GM12874 (cell line): ENCODE measurements at regions not wholly inside any gene's neighbourhood (a gene's known extent, or its start where the extent isn't known, plus 50 kb on each side); places are given as distances from the start of the nearest gene placed in this dataset.

Experiments used
- TF ChIP-seq, protein P1 (sequence below): IDR thresholded peaks from 2 replicates; pipeline ENCODE4 v1.5.1; 2011; ENCODE audit warnings: low read depth, mild to moderate bottlenecking, control low read depth, low read length, moderate library complexity; ENCODE audit not compliant: insufficient read depth

DNA sequence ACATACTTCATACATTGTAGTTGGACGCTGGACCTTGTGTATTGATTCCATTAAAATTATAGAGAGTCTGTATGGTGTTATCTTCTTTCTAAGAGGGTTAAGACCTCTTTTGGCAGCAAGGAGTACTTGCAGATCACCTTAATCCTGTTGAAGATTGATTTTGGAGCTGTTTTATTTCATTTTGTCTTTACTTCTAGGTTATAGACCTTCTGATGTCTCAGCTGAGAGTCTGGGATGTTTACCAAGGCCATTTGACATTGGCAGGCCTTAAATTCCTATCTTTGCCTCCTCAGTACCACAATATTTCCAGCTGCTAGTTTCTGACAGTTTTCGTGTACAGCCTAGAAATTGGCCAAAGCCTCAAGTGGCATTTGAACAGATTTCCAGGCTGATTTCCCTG lies 338.0 kb downstream of the LMO4 start:
- TF ChIP-seq, protein P1, sequence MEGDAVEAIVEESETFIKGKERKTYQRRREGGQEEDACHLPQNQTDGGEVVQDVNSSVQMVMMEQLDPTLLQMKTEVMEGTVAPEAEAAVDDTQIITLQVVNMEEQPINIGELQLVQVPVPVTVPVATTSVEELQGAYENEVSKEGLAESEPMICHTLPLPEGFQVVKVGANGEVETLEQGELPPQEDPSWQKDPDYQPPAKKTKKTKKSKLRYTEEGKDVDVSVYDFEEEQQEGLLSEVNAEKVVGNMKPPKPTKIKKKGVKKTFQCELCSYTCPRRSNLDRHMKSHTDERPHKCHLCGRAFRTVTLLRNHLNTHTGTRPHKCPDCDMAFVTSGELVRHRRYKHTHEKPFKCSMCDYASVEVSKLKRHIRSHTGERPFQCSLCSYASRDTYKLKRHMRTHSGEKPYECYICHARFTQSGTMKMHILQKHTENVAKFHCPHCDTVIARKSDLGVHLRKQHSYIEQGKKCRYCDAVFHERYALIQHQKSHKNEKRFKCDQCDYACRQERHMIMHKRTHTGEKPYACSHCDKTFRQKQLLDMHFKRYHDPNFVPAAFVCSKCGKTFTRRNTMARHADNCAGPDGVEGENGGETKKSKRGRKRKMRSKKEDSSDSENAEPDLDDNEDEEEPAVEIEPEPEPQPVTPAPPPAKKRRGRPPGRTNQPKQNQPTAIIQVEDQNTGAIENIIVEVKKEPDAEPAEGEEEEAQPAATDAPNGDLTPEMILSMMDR = no peak

DNA sequence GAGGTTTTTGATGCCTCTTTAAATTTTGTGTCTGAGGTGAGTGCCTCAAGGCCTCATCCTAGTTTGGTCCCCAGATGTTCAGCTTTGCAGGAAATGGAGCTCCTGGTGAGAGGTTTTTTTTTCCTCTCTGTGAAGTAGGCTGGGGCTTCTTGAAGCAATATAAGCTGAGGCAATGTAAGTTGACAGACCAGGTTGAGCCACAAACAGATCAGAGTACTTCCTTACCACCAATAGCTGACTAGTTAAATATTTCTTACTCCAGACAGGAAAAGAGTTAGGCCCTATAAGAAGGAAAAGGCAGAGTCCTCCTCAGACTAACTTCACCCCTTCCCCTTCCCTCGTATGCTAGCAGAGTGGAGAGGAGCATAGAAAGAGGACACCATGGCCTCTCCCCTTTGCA lies 341.0 kb downstream of the LMO4 start:
- TF ChIP-seq, protein P1 = no peak

DNA sequence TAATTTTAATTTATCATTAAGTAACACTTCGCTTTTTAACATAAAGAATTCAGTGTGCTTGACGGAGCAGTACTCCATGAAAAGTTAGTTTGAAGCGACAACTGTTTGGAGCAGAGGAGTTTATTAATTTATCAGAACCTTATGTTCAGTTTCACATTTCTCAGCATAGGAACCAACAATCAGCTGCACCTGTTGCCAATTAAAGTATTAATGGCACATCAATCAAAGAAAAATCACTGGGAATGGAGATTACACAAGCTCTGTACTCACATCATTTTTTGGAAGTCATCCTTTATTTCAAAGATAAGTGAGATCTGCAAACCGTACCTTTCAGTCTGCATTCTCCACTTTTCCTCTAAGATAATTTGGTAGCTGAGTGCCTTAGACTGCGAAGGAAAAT lies 344.6 kb downstream of the LMO4 start:
- TF ChIP-seq, protein P1 = no peak

DNA sequence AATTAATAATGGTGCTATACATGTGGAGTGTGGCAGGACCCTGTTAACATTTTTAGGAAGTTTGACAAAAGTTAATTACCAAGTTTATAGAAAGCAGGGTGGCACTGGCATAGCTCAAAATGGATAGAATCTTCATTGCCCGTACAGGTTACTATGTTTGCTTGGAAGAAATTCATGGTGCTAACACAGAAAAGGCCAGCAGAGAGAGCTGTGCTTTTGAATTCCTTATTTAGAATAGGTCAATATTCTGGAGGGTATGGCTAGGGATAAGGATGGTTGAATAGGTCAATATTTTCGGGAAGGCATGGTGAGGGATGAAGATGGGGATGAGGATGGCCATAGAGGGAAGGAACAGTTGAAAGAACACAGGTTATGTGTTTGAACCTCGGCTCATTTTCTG lies 345.1 kb downstream of the LMO4 start:
- TF ChIP-seq, protein P1 = no peak

DNA sequence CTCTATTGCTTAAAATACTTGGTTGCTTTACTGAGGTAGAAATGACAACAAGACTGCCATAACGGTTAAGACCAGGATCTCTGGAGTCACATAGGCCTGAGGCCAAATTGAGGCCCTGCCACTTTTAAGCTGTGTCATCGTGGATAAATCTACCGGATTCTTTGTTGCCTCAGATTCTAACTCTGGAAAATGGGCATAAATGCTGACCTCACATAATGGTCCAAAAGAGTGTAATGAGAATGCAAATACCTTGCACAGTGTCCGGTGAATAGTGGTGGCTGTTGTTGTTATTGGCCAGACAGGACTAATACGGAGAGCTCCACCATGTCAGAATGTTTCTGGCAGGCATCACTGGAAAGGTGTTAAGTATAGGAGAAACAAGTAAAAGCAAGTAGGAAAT lies 346.1 kb downstream of the LMO4 start:
- TF ChIP-seq, protein P1 = no peak

DNA sequence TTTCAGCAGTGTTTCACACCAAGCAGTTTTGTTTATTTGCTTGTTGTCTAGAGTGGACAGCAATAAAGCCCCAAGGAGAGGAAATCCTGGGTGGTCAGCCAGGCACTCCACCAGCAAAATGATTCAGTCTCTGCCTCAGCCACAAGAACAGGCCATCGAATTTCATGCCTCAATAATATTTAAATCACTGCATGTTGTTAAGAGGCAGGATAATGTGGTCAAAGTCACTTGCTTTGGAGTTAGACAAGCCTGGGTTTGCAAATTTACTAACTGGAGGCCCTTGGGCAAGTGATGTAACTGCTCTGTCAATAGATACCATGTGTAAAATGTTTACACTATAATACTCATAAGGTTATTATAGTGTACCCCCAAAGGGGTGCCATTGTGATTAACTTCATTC lies 349.6 kb downstream of the LMO4 start:
- TF ChIP-seq, protein P1 = no peak

DNA sequence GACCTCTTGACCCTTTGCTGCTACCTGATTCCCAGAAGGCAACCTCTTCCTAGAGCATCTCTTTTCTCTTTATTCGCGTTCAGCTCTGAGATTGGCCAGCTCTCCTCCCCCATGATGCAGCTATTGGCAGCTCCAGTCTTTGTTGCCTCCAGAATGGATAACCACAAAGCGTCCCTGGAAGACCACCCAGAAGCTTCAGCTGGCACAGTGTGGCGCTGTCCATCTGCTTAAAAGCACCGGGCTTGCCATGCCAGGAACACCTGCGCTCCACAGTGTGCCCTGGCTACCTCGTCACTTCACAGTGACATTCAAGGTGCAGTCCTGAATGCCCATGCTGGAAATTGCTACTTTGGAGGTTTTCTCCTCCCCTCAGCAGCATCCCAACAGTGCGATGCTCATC lies 353.9 kb downstream of the LMO4 start:
- TF ChIP-seq, protein P1 = no peak
